KG1 (cell line): ENCODE measurements at regions not wholly inside any gene's neighbourhood (a gene's known extent, or its start where the extent isn't known, plus 50 kb on each side); places are given as distances from the start of the nearest gene placed in this dataset.

Experiments
- DNase-seq: peaks from one replicate; lab custom pipeline; 2025; lab: John Stamatoyannopoulos, UW

GRCh38 chr6:104418125-104418524 is 441.6 kb downstream of the HACE1 start:
- peak; percentile 4 for DNase-seq

DNA sequence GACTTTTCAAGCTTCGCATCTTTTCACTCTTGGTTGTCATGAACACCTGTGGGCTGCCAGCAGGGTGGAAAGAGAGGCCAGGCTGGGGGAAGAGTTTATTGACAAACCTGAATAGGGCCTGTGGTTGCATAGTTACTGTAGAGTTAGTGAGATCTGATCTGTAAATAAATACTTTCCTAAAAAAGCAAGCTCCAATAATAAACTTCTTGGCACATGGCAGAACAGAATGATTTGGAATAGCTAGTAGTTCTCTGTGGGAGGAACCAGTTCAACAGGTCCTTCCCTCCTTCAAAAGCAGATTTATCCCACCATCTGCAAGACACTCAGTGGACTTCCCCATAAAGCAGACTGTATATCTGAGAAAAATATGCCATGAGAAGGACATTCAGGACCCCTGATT is 445.0 kb downstream of the HACE1 start:
- DNase-seq, result no peak

DNA sequence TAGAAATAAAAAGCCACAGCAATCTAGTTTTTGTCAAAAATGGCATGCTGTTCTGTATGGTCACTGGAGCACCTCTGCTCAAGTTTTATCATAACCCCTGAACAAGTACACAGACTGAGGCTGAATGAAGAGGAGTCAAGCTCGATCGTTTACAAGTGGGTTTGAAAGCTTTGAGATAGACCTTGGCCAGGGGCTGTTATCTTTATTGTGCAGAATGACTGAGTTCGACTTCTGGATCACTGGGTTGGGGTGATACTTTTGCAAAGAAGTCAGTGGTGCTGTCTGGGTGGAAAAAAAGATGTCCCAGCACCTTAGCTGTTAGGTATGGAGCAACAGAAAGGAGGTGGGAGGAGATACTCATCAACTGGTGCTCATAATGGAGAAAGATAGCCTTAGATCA is 446.0 kb downstream of the HACE1 start:
- no peak for DNase-seq

- DNase-seq, result no peak
These were observed 448.4 kb downstream of the HACE1 start for GRCh38 chr6:104411302-104411701.

- no peak for DNase-seq
These were observed 449.8 kb downstream of the HACE1 start for GRCh38 chr6:104409913-104410312.

DNA sequence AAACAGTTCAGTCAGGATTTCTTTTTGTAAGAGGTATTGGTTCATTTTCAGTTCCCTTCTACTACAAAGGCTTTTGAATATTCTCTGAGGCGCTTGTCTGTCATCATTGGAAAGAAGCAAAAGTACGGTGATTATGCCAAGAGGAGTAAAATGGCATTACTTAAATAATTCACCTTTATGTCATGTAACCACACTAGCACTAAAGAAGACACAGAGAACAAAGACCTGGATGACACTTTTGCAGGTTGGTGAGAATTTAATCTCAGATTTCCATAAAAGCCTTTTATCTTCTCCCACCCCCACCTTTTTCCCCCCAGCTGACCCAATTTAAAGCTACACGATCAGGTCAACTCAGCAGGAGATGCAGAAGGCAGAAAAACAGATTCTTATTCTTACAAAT is 451.8 kb downstream of the HACE1 start:
- DNase-seq, result no peak

DNA sequence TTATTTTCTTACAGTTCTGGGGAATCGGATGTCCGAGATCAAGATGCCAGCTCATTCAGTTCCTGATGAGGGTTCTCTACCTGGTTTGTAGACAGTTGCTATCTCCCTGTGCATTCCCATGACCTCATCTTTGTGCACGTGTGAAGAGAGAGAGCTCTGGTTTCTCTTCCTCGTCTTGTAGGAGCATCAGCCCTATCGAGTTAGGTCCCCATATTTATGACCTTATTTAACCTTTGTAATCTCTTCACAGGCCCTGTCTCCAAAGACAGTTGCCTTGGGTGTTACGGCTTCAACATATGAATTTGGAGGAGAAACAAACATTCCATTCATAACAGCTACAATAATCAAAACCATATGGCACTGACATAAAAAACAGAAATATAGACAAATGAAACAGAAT is 455.3 kb downstream of the HACE1 start:
- DNase-seq, result no peak

DNA sequence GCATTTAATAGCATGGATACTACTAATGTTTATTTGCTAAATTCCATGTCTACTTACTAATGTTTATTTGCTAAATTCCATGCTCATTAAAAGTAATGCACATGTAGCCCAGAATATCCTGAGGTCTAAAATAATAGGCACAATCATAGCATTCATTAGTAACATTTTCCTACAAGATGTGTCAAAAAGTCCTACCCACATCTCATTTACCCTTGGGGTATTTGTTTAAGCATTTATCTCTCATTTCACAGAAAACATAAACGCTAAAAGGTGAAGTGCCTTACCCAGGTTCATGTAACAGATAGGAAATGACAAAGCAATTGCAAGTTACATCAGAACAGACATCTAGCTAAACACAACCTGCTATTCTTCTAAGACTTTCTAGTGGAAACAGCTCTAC is 457.1 kb downstream of the HACE1 start:
- DNase-seq, result no peak

DNA sequence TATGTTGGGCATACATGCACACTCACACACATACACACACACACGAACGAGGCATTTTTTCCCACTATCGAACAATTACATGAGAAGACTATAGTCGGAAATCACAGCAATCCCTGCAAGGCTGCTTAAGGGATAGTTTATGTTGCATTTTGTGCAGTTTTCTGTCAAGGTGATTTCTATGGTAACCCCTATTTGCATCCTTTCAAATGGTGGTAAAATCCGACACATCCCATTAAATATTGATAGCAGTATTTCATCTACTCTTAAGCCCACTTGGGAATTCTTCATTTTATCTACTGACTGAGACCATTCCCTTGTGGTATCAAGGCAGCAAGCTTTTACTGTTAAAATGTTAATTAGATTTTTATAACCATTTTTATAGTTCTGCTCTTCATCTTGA is 457.8 kb downstream of the HACE1 start:
- no peak for DNase-seq

- no peak for DNase-seq
These were observed 458.9 kb downstream of the HACE1 start for GRCh38 chr6:104400844-104401243.

GRCh38 chr6:104396077-104396476 is 463.6 kb downstream of the HACE1 start:
- no peak for DNase-seq

DNA sequence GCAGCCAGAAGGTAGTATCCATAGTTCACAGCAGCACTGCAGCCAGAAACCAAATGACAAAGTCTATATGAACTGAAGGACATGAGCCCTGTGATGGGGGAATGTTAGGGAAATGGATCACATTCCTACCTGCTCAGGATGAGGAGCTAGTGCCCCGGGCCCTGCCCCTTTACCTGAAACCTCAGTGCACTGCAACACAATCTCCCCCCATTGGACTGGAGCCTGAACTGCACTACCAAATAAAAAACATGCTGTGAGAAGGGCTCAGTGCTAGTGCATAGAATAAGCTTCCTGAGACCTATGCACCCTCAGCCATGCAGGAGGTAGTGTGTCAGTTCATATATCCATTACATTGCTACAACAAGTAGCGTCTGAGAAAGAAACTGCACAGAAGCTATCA is 477.8 kb downstream of the HACE1 start:
- DNase-seq, result no peak

- DNase-seq, result no peak
These were observed 494.1 kb downstream of the HACE1 start for GRCh38 chr6:104365451-104366234.

GRCh38 chr6:104357928-104358327 is 501.8 kb downstream of the HACE1 start:
- no peak for DNase-seq

DNA sequence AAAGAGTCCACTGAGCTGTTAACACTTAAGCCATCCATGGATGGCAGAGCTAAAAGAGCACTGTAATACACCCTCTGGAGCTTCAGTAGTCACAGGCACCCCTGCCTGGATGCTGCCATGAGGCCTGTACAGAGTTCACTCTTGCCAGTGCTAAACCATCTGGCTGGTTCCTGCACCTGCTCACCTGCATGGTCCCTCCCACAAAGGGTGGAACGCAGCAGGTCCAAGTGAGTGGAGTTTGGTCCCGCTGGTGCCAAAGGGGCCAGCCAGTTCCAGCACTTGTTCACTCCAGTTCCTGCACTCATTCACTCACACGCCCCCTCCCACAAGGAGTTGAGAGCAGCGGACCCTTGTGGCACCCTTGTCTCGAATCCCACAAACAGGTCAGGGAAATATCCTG is 503.5 kb downstream of the HACE1 start:
- no peak for DNase-seq

DNA sequence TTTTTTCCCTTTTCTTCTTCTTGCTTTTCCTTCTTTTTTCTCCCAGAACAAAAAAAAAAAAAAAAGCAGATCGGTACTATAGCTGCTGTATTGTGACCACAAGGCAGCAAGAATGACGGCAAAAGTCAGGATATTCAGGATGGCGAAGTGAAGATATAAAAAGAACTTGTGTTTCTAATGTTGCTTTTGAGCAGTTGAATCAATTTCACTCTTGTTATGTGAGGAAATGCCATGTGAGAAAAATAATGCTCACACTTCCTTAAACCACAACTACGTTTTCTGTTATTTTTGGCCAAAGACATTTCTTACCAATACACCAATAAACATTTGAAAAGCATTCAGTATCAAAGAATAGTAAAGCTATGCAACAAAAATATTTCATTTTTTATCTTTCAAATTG is 510.5 kb downstream of the HACE1 start:
- DNase-seq, result no peak

GRCh38 chr6:104344223-104344622 is 515.5 kb downstream of the HACE1 start:
- no peak for DNase-seq

DNA sequence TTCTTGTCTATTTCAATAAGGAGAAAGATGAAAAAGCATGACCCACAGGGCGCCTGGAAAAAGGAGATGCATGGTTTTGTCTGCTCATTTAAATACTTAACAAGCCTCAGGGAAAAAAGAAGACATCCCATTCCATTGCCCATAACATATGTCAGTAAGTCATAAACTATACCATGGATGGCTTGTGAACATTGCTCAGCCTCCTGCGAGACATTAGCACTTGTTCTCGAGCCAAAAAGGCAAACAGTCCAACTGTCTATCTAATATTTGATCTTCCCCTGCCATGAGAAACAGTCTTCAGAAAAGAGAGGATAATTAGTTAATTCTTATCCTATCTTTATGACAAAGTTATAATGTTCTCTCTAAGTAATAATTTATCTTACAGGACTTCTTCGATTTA is 527.4 kb downstream of the HACE1 start:
- DNase-seq, result no peak

- no peak for DNase-seq
These were observed 533.3 kb downstream of the HACE1 start for GRCh38 chr6:104326173-104327001.

DNA sequence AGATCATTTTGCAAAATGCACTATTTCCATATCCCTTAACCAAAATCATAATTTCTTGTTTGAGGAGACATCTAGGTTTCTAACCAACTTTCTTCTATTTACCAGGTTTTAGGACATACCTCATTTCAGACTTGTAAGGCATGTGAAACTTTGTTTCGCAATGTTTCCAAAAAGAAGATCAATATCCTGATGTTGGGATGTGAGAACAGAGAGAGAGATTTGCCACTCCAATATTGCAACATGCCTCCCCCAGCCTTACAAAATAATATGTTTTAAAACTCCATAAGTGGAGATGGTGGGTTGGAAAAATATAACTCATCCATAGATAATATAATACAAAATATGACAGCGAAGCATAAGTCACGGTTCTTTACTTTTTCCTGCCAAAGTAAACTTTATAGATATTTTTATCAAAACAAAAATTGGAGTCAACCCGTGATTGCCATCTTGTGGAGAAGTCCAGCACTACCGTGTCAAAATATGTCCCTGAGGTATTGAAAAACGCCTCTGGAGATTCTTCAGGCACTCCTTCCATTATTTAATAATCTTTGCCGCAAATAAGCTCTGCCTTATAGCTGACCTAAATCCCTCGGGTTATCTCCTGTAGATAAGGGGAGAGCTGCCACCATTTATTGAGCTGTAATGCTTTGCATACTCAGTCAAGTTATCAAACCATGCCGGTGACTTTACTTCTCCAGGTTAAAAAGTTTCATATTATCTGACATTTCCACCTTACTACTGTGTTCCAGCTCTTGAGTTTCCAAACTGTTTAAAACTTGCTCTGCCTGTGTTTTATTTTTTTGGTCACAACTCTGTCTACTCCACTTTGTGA is 534.2 kb downstream of the HACE1 start:
- DNase-seq, result no peak

- DNase-seq, result no peak
These were observed 535.4 kb downstream of the HACE1 start for GRCh38 chr6:104324301-104324700.

DNA sequence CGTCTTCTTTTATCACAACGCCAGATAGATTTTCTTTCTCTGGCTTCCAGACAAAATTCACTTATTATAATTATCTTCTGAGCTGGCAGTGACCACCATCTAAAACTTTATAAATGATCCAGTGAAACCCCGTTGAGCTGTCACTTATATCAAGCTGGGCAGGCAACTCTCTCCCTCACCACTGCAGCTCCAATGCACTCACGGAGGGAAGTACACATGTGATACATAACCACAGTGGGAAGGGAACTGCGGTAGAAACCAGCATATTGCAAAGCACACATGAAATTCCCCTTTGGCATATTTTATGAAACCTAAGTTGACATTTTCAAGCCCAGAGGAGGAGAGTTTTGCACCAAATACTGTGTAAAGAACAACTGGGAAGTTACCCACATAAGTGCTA is 536.9 kb downstream of the HACE1 start:
- DNase-seq, result no peak

GRCh38 chr6:104321301-104321700 is 538.4 kb downstream of the HACE1 start:
- DNase-seq, result no peak
